Fibroblast of the aortic adventitia (primary cell): ENCODE measurements at regions not wholly inside any gene's neighbourhood (a gene's known extent, or its start where the extent isn't known, plus 50 kb on each side); places are given as distances from the start of the nearest gene placed in this dataset.

Source experiments
- DNase-seq: peaks from one replicate; pipeline ENCODE4 v3.0.0-alpha.2; 2010; ENCODE audit warnings: low read depth
- H3K4me3 ChIP-seq: 2 replicates; pipeline ENCODE4 v1.5.1; 2011; ENCODE audit warnings: low read depth, mild to moderate bottlenecking, control low read depth, low read length, moderate library complexity
- CTCF ChIP-seq: IDR thresholded peaks from 2 replicates; pipeline ENCODE4 v1.5.1; 2011; ENCODE audit warnings: mild to moderate bottlenecking, low read length, control low read depth, inconsistent platforms; ENCODE audit not compliant: insufficient read depth

- no peak overlapping the region for H3K4me3 ChIP-seq
- DNase-seq: no peak
- TF ChIP-seq CTCF: no peak
These were observed 243.3 kb upstream of the ACTBL2 start for GRCh38 chr5:57725658-57726504.

- DNase-seq: peak; percentile 37
- TF ChIP-seq CTCF: no peak
- H3K4me3 ChIP-seq: no peak overlapping the region
These were observed 242.2 kb upstream of the ACTBL2 start for GRCh38 chr5:57724836-57725235.

- no peak for DNase-seq
- TF ChIP-seq CTCF: no peak
- H3K4me3 ChIP-seq: no peak overlapping the region
These were observed 238.6 kb upstream of the ACTBL2 start for GRCh38 chr5:57721226-57721625.

- no peak for TF ChIP-seq CTCF
- no peak overlapping the region for H3K4me3 ChIP-seq
- DNase-seq: no peak
These were observed 238.0 kb upstream of the ACTBL2 start for GRCh38 chr5:57720656-57721055.

- no peak for DNase-seq
- H3K4me3 ChIP-seq: no peak overlapping the region
- no peak for TF ChIP-seq CTCF
These were observed 236.6 kb upstream of the ACTBL2 start for GRCh38 chr5:57719216-57719615.

DNA sequence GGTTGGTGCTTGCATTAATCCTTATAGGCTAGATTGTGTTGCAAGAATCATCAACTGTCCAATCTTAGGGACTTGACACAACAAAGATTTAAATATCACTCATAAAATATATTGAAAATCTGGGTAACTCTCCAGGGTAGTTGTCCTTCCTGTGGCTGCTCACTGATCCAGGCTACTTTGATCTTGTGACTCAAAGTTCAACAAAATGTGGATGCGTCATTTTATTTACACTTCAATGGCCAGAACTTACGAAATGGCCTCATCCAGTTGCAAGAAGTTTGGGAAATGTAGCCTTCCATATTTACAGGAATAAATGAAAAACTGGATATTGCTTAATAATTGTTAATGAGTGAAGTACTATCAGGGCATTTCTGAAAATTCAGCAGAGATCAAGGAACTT is 235.5 kb upstream of the ACTBL2 start:
- peak; percentile 37 for DNase-seq
- H3K4me3 ChIP-seq: no peak overlapping the region
- TF ChIP-seq CTCF: no peak

DNA sequence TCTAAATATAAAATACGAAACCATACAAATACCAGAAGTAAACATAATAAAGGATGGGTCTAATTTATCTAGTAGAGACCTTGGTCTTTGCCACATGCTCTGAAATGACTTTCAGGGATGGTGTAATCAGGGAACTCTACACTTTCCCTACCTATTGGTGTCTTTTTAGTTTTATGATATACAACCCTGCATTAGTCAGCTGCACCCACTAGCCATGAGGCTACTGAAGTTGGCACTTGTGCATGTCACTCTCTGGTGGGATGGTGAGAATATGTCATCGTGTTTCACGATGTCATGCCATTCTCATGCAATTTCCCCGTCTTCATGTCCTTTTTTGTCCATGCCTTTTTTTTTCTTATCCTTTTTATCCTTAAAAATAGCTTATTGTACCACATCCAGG is 234.9 kb upstream of the ACTBL2 start:
- no peak for DNase-seq
- TF ChIP-seq CTCF: no peak
- no peak overlapping the region for H3K4me3 ChIP-seq
